ENCODE measurements at regions not wholly inside any gene's neighbourhood (a gene's known extent, or its start where the extent isn't known, plus 50 kb on each side); places are given as distances from the start of the nearest gene placed in this dataset.

- no peaks in the 10 kb centered on the region for H3K79me2 ChIP-seq (ENCODE audit: control insufficient read depth, insufficient read depth, low read length)
- H4K20me1 ChIP-seq (ENCODE audit: control insufficient read depth, insufficient read depth) = no peaks in the 10 kb centered on the region
- no peak overlapping the region for H3K27ac ChIP-seq (ENCODE audit: control insufficient read depth, insufficient read depth)
- intact Hi-C loops (cut with micrococcal nuclease; ENCODE audit: unreplicated experiment) (no loop called here), in situ Hi-C loops (cut with MboI) (no loop called here)
- ChIA-PET CTCF (no interaction called here), SMC1A (ENCODE audit: uncharacterized antibody, unreplicated experiment) (no interaction called here), RAD21 (ENCODE audit: unreplicated experiment) (no interaction called here), POLR2A (no interaction called here)
- H3K4me1 ChIP-seq (ENCODE audit: control insufficient read depth, insufficient read depth, low read length) = no peaks in the 10 kb centered on the region
- H3K27me3 ChIP-seq (replicated peaks in 1 of 2; ENCODE audit: control insufficient read depth in 2 of 2, insufficient read depth in 2 of 2, low read length in 1 of 2) = no peaks in the 10 kb centered on the region
- no peak overlapping the region for H3K9ac ChIP-seq (ENCODE audit: control insufficient read depth, insufficient read depth, low read length)
- BruUV-seq (replicated peaks) = no TSS peak
- no peak overlapping the region for H2AFZ ChIP-seq (ENCODE audit: control insufficient read depth, low read depth, low read length)
- ATAC-seq (no peak), FAIRE-seq (no peak), DNase-seq (ENCODE audit: low read depth, low spot score) (no peak)
- H3K4me2 ChIP-seq (ENCODE audit: control insufficient read depth, insufficient read depth) = no peak overlapping the region
- H3K9me3 ChIP-seq (replicated peaks; ENCODE audit: control insufficient read depth, insufficient read depth, low read length) = no peaks in the 10 kb centered on the region
- 2% methylated on average over 3 of the region's 3 CpGs for WGBS (ENCODE audit: insufficient coverage, insufficient replicate concordance, low lambda C conversion rate, missing lambda C conversion rate)
- TF ChIP-seq POLR2A (IDR thresholded peaks at IDR 0.05; ENCODE audit: low read depth, low read length) = no peak
- TF ChIP-seq TARDBP (IDR thresholded peaks at IDR 0.05; ENCODE audit: borderline replicate concordance) = no peak
- no peak for TF ChIP-seq TCF12 (IDR thresholded peaks at IDR 0.05; ENCODE audit: low read depth, low read length)
- no peak for TF ChIP-seq E4F1 (IDR thresholded peaks at IDR 0.05; ENCODE audit: borderline replicate concordance, partially characterized antibody)
- TF ChIP-seq PML (IDR thresholded peaks at IDR 0.05; ENCODE audit: low read length) = no peak
- TF ChIP-seq STAT3 (IDR thresholded peaks at IDR 0.05; ENCODE audit: low read depth, low read length) = no peak
- no peak for TF ChIP-seq MTA3 (IDR thresholded peaks at IDR 0.05; ENCODE audit: borderline replicate concordance, low read length)
- no peak for TF ChIP-seq SMARCA5 (IDR thresholded peaks at IDR 0.05)
- no peak for TF ChIP-seq CREB1 (IDR thresholded peaks at IDR 0.05; ENCODE audit: low read depth)
- H3K4me3 ChIP-seq = no peak overlapping the region
- H3K36me3 ChIP-seq (ENCODE audit: control insufficient read depth in 2 of 2, insufficient read depth in 2 of 2, low read length in 1 of 2) = no peaks in the 10 kb centered on the region
Measured at GRCh38 chr1:194047206-194047605, 860.8 kb upstream of the B3GALT2 start.
